Forelimb muscle (tissue), 1 donor: ENCODE measurements at regions not wholly inside any gene's neighbourhood (a gene's known extent, or its start where the extent isn't known, plus 50 kb on each side); places are given as distances from the start of the nearest gene placed in this dataset.

Experiments
- DNase-seq: peaks from one replicate; pipeline ENCODE4 v3.0.0-alpha.2; 2013; ENCODE audit warnings: low read depth

DNA sequence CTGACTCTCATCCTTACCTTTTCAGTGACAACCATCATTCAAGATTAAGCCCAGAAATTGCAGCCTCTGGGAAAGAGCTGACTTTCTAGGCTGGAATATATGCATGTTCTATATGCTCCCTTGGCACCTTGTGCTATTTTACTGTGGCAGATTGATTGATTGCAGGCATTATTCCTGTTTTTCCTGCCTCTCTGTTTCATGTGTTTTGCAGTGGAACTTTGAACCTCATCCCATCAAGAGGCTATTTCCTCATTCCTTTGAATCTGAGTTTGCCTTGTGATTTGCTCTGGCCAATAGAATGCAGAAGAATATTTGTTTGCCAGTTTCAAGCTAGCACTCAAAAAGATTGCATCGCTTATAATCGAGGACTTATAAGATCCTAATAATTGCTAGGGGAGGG, 174.8 kb upstream of the DCN start:
- DNase-seq, result no peak

DNA sequence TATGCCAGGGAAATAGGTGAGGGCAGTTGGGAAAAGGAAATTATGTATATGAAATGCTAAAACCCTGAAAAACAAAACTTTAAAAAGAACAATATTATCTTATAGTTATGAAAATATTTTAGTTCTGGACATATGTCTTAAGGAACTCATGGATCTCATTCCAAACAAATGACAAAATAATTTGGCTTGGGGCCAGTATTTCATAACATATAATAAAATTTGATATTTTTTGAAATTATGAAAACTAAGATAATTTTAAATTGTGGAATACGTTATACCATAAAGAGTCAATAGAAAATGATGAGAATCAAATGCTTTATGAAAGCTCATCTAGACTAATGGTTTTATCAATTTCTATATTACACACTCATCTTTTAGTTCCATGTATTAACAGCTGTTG, 173.8 kb upstream of the DCN start:
- no peak for DNase-seq

GRCh38 chr12:91355150-91356006, 172.8 kb upstream of the DCN start:
- DNase-seq, result peak; percentile 69

- no peak for DNase-seq
These were observed 170.6 kb upstream of the DCN start for GRCh38 chr12:91353266-91353665.

DNA sequence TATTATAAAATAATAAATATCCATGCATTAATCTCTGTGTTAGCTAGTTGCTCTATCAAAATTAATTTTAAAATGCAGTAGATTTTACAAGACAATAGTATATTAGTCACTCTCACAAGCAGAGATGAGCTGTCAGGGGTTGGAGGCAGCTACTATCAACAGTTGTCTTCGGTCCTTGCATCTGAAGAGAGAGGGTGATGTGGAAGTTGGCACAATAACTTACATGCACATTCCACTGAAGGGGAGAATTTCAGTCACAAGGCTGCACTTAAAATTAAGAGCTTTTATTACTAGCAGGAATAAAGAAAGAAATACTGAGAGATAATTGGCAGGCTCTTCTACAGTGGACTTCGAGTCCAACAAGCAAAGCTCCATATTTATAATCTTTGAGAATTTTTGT, 166.9 kb upstream of the DCN start:
- no peak for DNase-seq

DNA sequence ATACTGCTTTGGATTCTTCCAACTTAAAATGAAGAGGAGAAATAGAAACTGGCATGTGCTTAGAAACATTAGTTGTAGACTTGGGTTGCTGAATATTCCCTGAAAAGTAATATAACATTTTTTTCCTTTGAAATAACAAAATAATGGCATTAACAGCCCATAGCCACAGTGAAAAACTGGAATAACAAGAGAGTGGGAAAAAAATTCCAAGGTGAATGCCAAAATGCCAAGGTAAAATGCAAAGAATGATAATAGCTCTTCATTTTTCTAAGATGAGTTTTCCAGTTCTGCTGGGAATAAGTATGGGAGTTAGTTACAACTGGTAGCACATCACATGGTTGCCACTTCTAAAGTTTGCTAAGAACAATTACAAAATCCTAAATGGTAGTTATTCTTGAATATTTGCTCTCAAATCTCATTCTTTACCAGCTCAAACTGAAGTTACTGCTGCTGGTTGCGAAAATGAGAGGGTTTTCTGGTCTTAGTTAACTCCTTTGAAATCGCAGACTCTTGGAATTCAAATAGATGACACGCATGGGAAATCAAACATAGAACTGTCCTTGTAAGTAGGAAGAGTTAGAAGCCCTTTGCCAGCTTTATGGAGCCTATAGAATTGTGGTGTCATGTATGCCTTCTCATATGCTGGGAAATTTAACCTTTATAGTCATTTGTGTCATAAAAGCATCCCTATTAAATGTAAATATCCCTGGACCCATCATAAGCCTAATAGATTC, 165.0 kb upstream of the DCN start:
- no peak for DNase-seq

DNA sequence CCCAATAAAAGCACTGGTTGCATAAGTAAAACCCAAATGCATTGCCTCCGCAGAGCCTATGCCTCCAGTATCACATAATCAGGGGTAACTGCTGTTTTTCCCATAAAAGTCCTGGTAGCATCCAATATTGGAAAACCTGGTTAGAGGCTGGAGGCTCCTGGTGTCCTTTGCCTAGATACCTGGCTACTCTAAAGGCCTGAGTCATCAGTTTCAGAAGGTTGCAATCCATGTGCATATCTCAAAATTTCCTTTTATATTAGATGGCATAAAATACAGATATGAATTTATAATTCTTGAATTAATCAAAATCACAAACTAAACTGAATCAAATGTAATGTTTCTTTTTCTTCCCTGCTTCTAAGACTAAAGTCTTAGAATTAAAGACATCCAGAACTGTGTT, 164.2 kb upstream of the DCN start:
- DNase-seq, result no peak

DNA sequence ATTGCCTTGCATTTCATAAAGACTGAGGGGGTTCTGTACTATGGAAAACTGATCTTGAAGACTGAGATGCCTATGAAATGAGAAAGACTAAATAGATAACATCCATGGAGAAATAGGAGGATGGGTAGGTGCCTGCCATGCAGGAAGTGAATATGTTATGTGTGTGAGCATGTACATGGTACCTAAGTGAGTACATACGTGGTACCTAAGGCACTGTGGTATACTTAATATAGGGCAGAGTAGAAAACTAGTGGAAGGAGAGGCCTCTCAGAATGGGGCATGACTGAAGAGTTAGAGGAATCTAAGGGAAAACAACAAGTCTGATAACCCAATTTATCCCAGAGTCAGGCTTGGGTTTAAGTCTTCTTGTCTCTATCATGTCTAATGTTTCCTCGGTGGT, 161.8 kb upstream of the DCN start:
- DNase-seq, result no peak

DNA sequence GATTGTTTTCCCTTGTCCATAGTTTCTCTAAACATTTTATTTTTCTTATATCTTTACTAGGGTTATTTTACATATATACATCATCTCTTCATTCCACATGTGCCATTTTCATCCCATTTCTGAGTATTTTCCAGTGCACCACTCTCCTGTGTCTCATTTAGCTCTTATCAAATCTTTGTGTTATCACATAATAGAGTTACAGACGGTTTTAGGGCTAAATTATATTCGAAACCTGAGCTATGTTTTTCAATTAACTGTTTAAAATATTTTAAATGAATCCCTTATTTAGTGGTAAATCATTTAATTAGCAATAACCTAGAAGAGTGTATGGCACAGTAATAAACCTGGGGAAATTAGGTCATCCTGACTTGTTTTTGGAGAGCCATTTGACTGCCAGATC, 160.4 kb upstream of the DCN start:
- DNase-seq, result no peak

- no peak for DNase-seq
These were observed 156.5 kb upstream of the DCN start for GRCh38 chr12:91339106-91339505.

- no peak for DNase-seq
These were observed 153.1 kb upstream of the DCN start for GRCh38 chr12:91335699-91336098.

DNA sequence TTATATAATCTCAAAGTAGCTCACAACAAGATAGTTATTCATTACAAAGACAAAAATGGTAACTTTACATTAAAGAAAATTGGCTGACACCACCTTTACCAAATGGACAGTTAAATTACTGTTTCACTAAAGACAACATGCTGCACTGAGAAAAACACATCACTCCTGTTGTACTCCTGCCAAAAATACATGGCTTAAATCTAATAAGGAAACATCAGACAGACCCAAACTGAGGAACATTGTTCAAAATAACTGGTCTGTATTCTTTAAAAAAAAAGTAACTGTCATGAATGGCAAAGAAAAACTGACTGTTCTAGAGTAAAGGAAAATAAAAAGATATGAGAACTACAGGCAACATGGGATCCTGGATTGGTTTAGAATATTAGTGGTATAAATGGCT, 151.3 kb upstream of the DCN start:
- DNase-seq, result no peak

DNA sequence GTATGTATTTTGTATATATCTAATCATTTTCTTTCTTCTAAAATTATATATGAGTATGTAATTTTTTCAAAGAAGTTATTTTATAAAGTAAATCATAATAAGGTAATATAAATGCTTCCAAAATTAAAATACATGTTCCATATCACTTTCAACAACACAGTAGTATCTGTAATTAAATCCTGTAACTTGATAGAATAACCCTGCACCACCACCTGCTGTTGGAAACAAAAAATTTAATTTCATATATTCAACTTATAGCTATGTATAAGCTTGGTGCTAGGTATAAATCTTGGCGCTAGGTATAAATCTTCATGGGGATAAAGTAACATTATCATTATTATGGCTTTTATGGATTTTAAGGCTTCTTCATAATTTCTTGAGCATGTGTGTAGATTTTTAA, 149.7 kb upstream of the DCN start:
- no peak for DNase-seq

- no peak for DNase-seq
These were observed 148.8 kb upstream of the DCN start for GRCh38 chr12:91331371-91331770.

DNA sequence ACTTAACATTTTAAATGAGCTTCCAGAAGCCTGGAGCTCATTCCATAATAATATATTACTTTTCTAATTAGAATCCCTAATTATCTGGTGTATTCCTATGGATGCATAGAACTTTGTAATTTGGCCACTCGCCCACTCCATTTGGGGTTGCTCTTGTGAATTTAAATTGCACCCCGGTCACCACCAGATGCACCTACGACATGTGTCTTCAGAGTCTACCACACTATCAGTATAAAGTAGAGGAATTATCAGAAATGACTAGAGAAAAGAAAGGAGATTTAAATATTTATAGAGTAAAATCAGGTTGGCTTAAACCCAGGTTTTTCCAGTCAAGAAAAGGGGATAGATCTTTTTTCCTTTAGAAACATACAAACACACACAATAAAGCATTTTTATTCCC, 145.8 kb upstream of the DCN start:
- DNase-seq, result no peak

GRCh38 chr12:91327889-91328288, 145.3 kb upstream of the DCN start:
- no peak for DNase-seq

DNA sequence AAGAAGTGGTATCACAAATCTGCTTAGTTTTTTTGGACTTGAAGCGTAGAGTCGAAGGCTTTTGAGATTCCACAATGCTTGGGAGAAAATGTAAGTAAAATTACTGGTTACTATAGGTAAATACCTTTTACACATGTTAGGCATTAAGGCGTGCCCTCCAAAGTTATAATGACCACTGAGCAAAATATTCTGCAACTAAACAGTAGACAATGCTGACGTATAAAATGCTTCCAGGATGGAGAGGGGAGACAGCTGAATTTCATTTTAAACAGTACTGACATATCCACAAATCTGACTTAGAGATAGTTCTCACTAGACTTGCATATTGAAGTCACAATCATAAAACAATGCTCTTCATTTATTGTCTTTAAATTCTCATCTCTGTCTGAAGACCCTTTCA, 144.5 kb upstream of the DCN start:
- no peak for DNase-seq

DNA sequence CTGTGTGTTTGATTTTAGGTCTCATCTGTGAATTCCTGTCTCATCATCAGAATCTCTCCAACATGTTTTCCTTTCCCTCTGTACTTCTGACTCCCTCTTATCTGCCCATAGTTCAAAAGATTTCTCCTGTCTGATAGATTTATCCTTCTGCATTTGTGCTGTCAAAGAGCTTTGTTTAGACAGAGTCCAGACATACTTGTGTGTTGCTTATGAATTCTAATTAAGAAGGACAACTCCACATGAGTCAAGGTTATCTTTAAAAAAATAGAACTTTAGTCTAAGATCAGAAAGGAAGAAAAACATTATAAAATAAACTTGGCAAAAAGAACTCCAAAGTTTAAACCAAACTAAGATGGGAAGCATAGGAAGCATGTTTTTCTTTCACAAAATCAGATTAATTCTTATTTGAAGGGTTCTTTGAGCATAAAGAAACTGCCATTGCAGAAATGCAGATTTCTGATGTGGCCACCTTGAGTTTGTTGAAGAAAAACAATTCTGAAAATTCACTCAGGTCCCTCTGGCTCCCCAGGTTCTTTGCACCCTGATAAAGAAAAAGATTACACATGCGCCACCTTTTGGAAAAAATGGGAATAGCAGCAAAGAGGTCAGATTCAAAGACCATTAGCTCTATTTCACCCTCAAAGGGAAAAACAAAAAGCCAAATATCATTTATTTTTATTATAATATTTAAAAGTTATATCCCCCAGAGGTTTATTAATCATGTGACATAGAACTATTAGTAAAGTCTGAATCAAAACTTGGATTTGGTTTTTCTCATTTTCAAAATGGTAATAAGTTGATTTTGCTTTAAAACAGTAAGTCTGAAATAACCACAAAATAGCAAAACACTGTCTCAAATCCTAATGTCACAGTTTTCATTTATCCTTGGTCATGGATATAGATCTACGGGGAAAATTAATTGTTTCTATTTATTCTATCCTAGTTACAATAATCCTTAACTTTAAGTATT, 143.7 kb upstream of the DCN start:
- peak; percentile 85 for DNase-seq

- no peak for DNase-seq
These were observed 138.4 kb upstream of the DCN start for GRCh38 chr12:91320999-91321398.

GRCh38 chr12:91319071-91319760, 136.6 kb upstream of the DCN start:
- DNase-seq, result no peak

DNA sequence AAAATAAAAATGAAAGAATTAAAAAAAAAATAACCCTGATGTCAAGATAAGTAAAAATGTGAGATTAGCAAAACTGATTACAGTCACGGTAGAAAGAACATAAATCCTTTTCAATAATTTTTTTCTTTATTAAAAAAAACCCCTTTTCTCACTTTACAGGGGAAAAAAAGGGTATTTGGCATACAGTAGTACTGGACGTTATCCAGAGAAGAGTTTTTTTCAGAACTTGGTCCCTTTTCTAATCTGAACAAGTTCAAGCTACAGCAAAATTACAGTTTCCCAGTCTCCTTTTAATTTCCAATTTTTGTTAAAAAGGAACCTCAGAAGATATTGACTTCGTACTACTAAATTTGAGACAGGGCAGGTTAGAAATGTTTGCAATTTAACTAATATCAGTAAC, 134.7 kb upstream of the DCN start:
- no peak for DNase-seq

GRCh38 chr12:91316907-91317269, 134.3 kb upstream of the DCN start:
- no peak for DNase-seq
